ENCODE measurements at regions not wholly inside any gene's neighbourhood (a gene's known extent, or its start where the extent isn't known, plus 50 kb on each side); places are given as distances from the start of the nearest gene placed in this dataset.

DNA sequence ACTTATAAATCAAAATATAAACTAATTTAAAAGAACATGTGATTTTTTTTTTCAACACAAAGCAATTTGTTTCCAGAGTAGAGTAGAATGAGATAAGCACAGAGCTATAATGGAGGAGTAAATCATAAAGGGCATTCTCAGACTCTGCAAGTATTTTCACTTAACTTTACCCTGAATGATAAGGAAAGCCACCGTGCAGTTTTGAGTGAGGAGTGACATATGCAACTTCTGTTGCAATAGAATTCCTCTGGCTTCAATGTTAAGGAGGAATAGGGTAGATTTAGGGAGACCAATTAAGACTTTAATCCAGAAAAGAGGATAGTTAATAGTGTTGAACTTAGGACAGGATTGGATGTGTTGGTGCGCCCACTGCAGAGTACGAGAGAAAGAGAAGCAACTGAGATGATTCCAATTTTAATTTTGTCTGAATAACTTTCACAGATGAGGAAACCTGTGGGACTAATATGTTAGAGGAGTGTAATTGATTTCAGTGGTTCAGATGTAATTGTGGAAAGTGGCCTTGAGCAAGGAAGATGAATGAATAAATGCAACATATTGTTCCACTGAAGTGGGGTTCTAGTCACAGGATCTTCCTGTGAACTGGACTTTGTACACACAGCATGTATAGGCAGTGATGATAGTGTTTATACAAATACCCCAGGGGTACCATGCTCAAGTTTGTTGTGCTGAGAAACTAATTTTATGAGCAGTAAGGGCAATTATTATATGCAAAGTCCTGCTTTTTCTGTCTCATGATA lies 255.5 kb upstream of the ANO3 start:
- TF ChIP-seq POLR2A (IDR thresholded peaks at IDR 0.05; ENCODE audit: low read depth): no peak
- TF ChIP-seq CTCF (IDR thresholded peaks at IDR 0.05): no peak
